ENCODE measurements at regions not wholly inside any gene's neighbourhood (a gene's known extent, or its start where the extent isn't known, plus 50 kb on each side); places are given as distances from the start of the nearest gene placed in this dataset.

DNA sequence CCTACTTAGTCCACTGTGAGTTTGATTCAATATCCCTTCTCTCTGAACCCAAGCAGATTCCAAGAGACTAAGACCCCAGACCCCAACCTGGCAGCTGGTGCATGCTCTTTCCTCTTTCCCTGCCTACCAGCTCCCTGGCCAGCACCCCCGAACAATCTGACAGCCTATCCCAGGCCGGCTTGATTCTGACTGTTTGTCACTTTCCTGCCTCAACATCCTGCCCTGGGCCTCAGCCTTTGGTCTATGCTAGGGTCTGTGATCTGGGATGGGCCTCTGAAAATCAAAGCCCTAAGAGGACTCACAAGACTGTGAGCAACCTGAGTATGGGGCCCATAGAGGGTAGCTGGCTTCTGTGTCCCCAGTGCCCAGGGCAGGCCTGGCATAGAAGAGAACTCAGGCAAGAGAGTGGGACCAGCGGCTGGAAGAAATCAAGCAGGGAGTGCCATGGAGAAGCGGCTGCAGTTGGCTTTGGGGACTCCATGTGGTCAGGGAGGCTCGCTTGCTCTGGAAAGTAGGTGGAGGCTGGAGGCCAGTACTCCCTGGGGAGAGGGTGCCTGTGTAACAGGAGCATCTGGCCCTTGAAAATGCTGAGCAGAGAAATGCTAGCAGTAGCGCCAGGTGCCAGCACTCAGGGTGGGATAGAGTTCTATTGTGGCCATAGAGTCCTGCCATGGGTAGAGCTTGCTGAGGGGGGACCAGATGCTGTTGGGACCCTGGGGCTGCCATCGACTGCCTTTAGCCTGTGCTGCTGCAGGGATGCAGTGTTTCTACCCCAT lies 343.9 kb downstream of the DYSF start:
- no peak for TF ChIP-seq POLR2AphosphoS5 (IDR thresholded peaks at IDR 0.05)
- TF ChIP-seq, protein P1, sequence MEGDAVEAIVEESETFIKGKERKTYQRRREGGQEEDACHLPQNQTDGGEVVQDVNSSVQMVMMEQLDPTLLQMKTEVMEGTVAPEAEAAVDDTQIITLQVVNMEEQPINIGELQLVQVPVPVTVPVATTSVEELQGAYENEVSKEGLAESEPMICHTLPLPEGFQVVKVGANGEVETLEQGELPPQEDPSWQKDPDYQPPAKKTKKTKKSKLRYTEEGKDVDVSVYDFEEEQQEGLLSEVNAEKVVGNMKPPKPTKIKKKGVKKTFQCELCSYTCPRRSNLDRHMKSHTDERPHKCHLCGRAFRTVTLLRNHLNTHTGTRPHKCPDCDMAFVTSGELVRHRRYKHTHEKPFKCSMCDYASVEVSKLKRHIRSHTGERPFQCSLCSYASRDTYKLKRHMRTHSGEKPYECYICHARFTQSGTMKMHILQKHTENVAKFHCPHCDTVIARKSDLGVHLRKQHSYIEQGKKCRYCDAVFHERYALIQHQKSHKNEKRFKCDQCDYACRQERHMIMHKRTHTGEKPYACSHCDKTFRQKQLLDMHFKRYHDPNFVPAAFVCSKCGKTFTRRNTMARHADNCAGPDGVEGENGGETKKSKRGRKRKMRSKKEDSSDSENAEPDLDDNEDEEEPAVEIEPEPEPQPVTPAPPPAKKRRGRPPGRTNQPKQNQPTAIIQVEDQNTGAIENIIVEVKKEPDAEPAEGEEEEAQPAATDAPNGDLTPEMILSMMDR (IDR thresholded peaks at IDR 0.05): no peak
